NT2/D1 (cell line): ENCODE measurements at regions not wholly inside any gene's neighbourhood (a gene's known extent, or its start where the extent isn't known, plus 50 kb on each side); places are given as distances from the start of the nearest gene placed in this dataset.
"Not testable (repeated sequence)": the region's sequence is repeated elsewhere in the genome, so short reads cannot be mapped to it uniquely, and the experiment has no call there.

Experiments used
- DNase-seq: peaks from one replicate; pipeline ENCODE4 v3.0.0-alpha.2; 2011; ENCODE audit warnings: low read depth, low spot score
- H3K27me3 ChIP-seq: 2 replicates; pipeline ENCODE4 v1.6.0; 2011; ENCODE audit warnings: mild to moderate bottlenecking; ENCODE audit not compliant: insufficient read length, insufficient read depth
- H3K36me3 ChIP-seq: 2 replicates; pipeline ENCODE4 v1.6.1; 2011; ENCODE audit warnings: mild to moderate bottlenecking, low read length, mixed read lengths; ENCODE audit not compliant: insufficient read depth, insufficient read length
- H3K4me1 ChIP-seq: 2 replicates; pipeline ENCODE4 v1.5.1; 2011; ENCODE audit not compliant: insufficient read depth, insufficient read length
- H3K4me3 ChIP-seq: 2 replicates; pipeline ENCODE4 v1.5.1; 2011; ENCODE audit warnings: low read depth; ENCODE audit not compliant: insufficient read length
- H3K9ac ChIP-seq: 2 replicates; pipeline ENCODE4 v1.6.0; 2011; ENCODE audit warnings: low read depth; ENCODE audit not compliant: insufficient read length
- H3K9me3 ChIP-seq: 2 replicates; pipeline ENCODE4 v1.5.1; 2011; ENCODE audit warnings: mild to moderate bottlenecking, low read length; ENCODE audit not compliant: insufficient read depth
- SUZ12 ChIP-seq: IDR thresholded peaks from 2 replicates; pipeline ENCODE4 v1.6.1; 2011; ENCODE audit not compliant: insufficient read length, insufficient read depth; ENCODE audit errors: extremely low read depth
- YY1 ChIP-seq: IDR thresholded peaks from 2 replicates; pipeline ENCODE4 v1.6.1; 2011; ENCODE audit not compliant: insufficient read length, insufficient read depth
- ZNF274 ChIP-seq: IDR thresholded peaks from 2 replicates; pipeline ENCODE4 v1.6.1; 2011; ENCODE audit warnings: mild to moderate bottlenecking, low read depth, low read length

DNA sequence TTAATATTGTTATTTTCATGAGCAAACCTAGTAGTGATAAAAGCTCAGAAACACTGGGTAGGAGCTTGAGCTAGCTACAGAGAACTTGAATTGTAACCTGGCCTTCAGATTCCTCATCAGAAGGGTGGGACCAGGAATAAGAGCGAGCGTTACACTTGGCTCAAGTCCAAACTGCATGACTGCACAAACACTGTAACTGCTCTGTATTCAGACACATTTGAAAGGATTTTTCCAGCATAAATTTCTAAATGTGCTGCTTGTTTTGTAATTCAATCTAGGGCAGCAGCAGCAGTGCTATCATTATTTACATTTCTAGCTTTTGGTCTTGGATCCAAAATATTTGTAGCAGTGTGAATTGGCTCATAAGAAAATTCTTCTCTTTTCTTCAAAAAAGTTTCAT, 133.0 kb upstream of the TMLHE start:
- TF ChIP-seq SUZ12 (no peak), YY1 (no peak), ZNF274 (no peak)
- no peaks in the 10 kb centered on the region for H3K27me3 ChIP-seq
- H3K36me3 ChIP-seq, result no peaks in the 10 kb centered on the region
- no peak overlapping the region for H3K4me3 ChIP-seq
- no peaks in the 10 kb centered on the region for H3K4me1 ChIP-seq
- H3K9ac ChIP-seq, result no peak overlapping the region
- H3K9me3 ChIP-seq, result no peaks in the 10 kb centered on the region
- no peak for DNase-seq

DNA sequence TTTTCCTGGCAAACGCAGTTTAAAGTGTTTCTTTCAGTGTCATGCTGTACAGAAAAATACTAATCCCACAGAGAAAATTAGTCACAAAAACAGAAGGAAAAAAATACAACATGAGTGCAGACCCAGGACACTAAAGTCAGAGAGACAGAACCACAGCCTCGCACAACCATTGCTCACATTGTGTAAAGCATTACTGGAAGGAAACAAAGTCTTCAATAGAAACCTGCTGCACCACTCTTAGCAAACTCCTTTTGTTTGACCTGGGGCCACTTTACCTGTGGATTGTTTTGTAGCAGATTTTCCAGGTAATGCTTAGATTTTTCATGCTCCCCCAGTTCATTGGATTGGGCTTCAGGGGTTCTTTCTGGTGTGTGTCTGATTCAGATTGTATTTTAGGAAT, 131.8 kb upstream of the TMLHE start:
- no peak overlapping the region for H3K9ac ChIP-seq
- DNase-seq, result no peak
- no peak overlapping the region for H3K4me3 ChIP-seq
- no peaks in the 10 kb centered on the region for H3K36me3 ChIP-seq
- H3K27me3 ChIP-seq, result no peaks in the 10 kb centered on the region
- TF ChIP-seq SUZ12 (no peak), ZNF274 (no peak), YY1 (no peak)
- H3K4me1 ChIP-seq, result no peaks in the 10 kb centered on the region
- H3K9me3 ChIP-seq, result no peaks in the 10 kb centered on the region

DNA sequence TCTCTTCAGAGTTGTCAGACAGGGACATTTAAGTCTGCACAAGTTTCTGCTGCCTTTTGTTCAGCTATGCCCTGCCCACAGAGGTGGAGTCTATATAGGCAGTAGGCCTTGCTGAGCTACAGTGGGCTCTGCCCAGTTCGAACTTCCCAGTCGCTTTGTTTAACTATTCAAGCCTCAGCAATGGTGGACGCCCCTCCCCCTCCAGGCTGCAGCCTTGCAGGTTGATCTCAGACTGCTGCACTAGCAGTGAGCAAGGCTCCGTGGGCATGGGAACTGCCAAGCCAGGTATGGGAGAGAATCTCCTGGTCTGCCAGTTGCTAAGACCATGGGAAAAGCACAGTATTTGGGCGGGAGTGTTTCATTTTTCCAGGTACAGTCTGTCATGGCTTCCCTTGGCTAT, 115.6 kb upstream of the TMLHE start:
- not testable (repeated sequence) for H3K9ac ChIP-seq, H3K9me3 ChIP-seq, H3K36me3 ChIP-seq, H3K4me1 ChIP-seq, H3K27me3 ChIP-seq, H3K4me3 ChIP-seq
- peak; percentile 0 for DNase-seq

DNA sequence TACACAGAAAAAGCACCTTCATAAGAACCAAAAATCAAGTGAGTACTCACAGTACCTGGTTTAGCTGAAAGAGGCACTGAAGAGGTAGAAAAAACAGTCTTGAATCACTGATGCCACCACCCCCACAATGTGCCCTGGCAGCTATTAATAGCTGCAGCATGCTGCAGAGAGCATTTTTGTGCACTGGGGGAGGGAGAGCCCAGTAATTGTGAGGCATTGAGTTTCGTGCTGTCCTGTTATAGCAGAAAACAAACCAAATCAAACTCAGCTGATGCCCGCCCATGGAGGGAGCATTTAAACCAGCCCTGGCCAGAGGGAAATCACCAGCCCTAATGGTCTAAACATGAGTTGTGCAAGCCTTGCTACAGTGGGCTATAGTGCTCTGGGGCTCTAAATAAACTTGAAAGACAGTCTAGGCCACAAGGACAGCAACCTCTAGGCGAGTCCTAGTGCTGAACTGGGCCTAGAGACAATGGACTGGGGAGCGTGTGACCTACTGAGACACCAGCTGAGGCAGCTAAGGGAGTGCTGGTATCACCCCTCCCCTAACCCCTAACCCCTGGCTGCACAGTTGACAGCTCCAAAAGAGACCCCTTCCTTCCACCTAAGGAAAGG, 106.3 kb upstream of the TMLHE start:
- Histone ChIP-seq H3K9me3 (no peaks in the 10 kb centered on the region), H3K4me3 (no peak overlapping the region), H3K4me1 (no peaks in the 10 kb centered on the region), H3K27me3 (no peaks in the 10 kb centered on the region), H3K9ac (no peak overlapping the region), H3K36me3 (no peaks in the 10 kb centered on the region)
- no peak for DNase-seq
- TF ChIP-seq ZNF274 (no peak), SUZ12 (no peak), YY1 (no peak)

DNA sequence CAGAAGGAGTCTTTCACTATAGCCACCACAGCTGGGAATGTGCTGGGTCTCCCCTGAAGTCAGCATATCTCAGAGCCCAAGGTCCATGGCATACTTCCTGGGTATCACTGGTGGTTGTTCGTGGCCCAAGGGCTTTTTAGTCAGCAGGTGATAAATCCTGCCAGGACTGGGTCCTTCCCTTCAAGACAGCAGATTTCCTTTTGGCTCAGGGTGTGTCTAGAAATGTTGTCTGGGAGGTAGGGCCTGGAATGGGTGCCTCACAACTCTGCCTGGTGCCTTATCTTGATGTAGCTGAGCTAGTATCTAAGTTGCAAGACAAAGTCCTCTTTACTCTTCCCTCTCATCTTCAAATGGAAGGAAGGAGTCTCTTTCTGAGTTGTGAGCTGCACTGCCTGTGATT, 102.4 kb upstream of the TMLHE start:
- H3K4me3 ChIP-seq, result no peak overlapping the region
- H3K4me1 ChIP-seq, result no peaks in the 10 kb centered on the region
- TF ChIP-seq ZNF274 (no peak), SUZ12 (no peak), YY1 (no peak)
- H3K27me3 ChIP-seq, result no peaks in the 10 kb centered on the region
- H3K9ac ChIP-seq, result no peak overlapping the region
- no peak for DNase-seq
- no peaks in the 10 kb centered on the region for H3K36me3 ChIP-seq
- no peaks in the 10 kb centered on the region for H3K9me3 ChIP-seq

DNA sequence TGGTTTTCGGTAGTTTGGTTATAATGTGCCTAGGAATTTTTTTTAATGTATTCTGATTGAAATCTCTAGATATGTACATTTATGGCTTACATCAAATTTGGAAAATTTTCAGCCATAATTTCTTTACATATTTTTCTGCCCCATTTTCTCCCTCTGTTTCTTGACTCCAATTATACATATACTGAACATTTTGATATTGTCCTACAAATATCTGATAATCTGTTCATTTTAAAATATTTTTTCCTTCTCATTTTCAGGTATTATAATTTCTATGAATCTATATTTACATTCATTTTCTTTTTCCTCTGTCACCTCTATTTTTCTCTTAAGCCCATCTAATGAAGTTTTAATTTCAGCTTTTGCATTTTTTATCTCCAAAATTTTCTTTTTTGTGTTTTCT, 82.7 kb upstream of the TMLHE start:
- TF ChIP-seq YY1 (no peak), ZNF274 (no peak), SUZ12 (no peak)
- no peaks in the 10 kb centered on the region for H3K36me3 ChIP-seq
- no peak overlapping the region for H3K4me3 ChIP-seq
- no peaks in the 10 kb centered on the region for H3K9me3 ChIP-seq
- no peak for DNase-seq
- H3K4me1 ChIP-seq, result no peaks in the 10 kb centered on the region
- no peaks in the 10 kb centered on the region for H3K27me3 ChIP-seq
- H3K9ac ChIP-seq, result no peak overlapping the region

DNA sequence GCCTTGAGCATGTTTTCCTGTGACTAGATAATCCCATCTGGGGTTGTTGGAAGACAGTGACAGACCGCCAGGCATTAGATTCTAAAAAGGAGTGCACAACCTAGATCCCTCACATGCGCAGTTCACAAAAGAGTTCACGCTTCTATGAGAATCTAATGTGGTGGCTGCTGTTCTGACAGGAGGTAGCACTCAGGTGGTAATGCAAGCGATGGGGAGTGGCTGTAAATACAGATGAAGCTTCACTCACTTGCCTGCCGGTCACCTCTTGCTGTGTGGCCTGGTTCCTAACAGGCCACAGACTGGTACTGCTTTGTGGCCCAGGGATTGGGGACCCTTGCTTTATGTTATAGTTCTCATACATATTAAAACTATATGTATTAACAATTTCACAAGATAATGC, 81.9 kb upstream of the TMLHE start:
- no peaks in the 10 kb centered on the region for H3K27me3 ChIP-seq
- H3K36me3 ChIP-seq, result no peaks in the 10 kb centered on the region
- no peak overlapping the region for H3K9ac ChIP-seq

DNA sequence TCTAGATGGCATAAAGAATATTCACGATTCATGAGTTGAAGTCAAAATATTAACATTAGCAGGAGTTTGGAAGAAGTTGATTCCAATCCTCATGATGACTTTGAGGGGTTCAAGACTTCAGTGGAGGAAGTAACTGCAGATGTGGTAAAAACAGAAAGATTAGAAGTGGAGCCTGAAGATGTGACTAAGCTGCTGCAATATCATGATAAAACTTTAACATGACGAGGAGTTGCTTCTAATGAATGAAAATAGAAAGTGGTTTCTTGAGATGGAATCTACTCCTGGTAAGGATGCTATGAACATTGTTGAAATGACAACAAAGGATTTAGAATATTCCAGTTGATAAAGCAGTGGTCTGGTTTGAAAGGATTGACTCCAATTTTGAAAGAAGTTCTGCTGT, 70.1 kb upstream of the TMLHE start:
- H3K9ac ChIP-seq, result no peak overlapping the region
- H3K4me3 ChIP-seq, result no peak overlapping the region
- H3K36me3 ChIP-seq, result no peaks in the 10 kb centered on the region
- H3K27me3 ChIP-seq, result no peaks in the 10 kb centered on the region
- DNase-seq, result no peak
- no peaks in the 10 kb centered on the region for H3K4me1 ChIP-seq
- H3K9me3 ChIP-seq, result no peaks in the 10 kb centered on the region
- no peak for TF ChIP-seq ZNF274
- TF ChIP-seq YY1, result no peak
- TF ChIP-seq SUZ12, result no peak

More for the DNA sequence above, 81.9 kb upstream of the TMLHE start:
- no peaks in the 10 kb centered on the region for H3K9me3 ChIP-seq
- H3K4me3 ChIP-seq, result no peak overlapping the region
- no peak for DNase-seq
- H3K4me1 ChIP-seq, result no peaks in the 10 kb centered on the region
- no peak for TF ChIP-seq ZNF274
- TF ChIP-seq SUZ12, result no peak
- no peak for TF ChIP-seq YY1
